Ishikawa (cell line): ENCODE measurements at regions not wholly inside any gene's neighbourhood (a gene's known extent, or its start where the extent isn't known, plus 50 kb on each side); places are given as distances from the start of the nearest gene placed in this dataset.

Experiments used
- CEBPB ChIP-seq: IDR thresholded peaks from 2 replicates; pipeline ENCODE4 v1.6.1; 2012
- CREB1 ChIP-seq: IDR thresholded peaks from 2 replicates; pipeline ENCODE4 v1.6.1; 2012; ENCODE audit warnings: low read depth
- EGR1 ChIP-seq: IDR thresholded peaks from 2 replicates; pipeline ENCODE4 v1.6.1; 2012
- EP300 ChIP-seq: IDR thresholded peaks from 2 replicates; pipeline ENCODE4 v1.6.1; 2012; ENCODE audit warnings: borderline replicate concordance
- FOXM1 ChIP-seq: IDR thresholded peaks from 2 replicates; pipeline ENCODE4 v1.6.1; 2012; ENCODE audit warnings: low read depth, borderline replicate concordance
- NFIC ChIP-seq: IDR thresholded peaks from 2 replicates; pipeline ENCODE4 v1.6.1; 2012
- RAD21 ChIP-seq: IDR thresholded peaks from 2 replicates; pipeline ENCODE4 v1.6.1; 2012; ENCODE audit warnings: low read depth
- REST ChIP-seq: IDR thresholded peaks from 2 replicates; pipeline ENCODE4 v1.6.1; 2012; ENCODE audit warnings: low read depth, mild to moderate bottlenecking
- TAF1 ChIP-seq: IDR thresholded peaks from 2 replicates; pipeline ENCODE4 v1.6.1; 2012; ENCODE audit warnings: low read depth, mild to moderate bottlenecking
- TCF12 ChIP-seq: IDR thresholded peaks from 2 replicates; pipeline ENCODE4 v1.6.1; 2012; ENCODE audit warnings: low read depth
- TEAD4 ChIP-seq: IDR thresholded peaks from 2 replicates; pipeline ENCODE4 v1.6.1; 2012
- USF1 ChIP-seq: IDR thresholded peaks from 2 replicates; pipeline ENCODE4 v1.6.1; 2012
- YY1 ChIP-seq: IDR thresholded peaks from 2 replicates; pipeline ENCODE4 v1.6.1; 2012; ENCODE audit warnings: low read depth
- ZBTB7A ChIP-seq: IDR thresholded peaks from 2 replicates; pipeline ENCODE4 v1.6.1; 2012; ENCODE audit warnings: low read depth
- TF ChIP-seq, protein P1 (sequence below): IDR thresholded peaks from 2 replicates; pipeline ENCODE4 v1.6.1; 2012

DNA sequence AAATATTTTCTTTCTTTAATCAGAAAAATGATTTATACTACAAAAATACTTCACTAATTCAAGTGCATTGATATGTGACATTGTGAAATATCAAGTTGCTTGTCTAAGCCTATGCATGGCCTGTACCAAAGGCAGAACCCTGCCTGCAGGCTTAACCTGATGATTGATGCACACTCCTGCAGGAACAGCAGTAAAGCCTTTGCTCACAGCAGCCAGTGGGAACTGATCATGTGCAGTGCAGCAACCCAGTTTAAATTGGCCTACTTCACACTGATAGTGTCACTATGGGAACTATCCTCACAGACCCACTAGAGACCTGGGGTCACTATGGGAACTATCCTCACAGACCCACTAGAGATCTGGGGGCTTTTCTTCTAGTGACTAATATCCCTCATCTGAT lies 603.8 kb downstream of the RAPGEF2 start:
- TF ChIP-seq REST = no peak
- no peak for TF ChIP-seq RAD21

DNA sequence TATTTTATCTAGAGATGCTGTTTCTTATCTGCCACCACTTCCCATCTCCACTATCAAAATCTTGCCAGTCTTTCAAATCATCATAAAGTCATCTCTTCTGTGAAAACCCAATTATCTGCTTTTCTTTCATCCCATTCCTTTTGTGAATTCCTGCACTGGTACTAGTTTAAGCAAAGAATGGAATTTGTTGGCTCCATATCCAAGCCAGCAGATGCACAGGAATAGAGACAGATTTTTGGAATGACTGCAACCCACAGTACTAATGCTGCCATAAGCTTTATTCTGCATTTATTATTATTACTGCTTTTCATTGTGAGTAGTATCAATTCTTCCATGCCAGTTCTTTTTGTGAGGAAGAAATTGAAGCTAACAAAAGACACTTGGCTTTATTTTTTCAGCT lies 616.7 kb downstream of the RAPGEF2 start:
- TF ChIP-seq, protein P1, sequence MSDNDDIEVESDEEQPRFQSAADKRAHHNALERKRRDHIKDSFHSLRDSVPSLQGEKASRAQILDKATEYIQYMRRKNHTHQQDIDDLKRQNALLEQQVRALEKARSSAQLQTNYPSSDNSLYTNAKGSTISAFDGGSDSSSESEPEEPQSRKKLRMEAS = no peak
- no peak for TF ChIP-seq ZBTB7A
- TF ChIP-seq EGR1 = no peak

DNA sequence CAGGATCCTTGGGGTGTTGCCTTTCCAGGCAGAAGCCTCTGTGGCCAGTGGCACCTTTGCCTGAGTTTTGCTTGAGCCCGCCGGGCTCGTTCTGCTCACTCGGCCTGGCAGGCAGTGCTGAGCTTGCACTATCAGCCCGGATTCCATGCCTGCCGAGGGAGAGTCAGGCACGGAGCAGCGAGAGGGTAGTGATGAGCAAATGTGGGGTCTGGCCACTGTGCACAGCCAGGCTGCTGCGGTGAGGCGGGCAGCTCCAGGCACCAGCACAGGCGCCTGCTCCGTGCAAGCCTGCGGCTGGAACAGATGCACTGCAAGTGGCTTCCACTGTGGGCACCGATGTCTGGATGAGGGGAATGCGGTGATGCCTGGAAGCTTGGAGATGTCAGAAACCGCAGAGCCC lies 619.2 kb downstream of the RAPGEF2 start:
- TF ChIP-seq NFIC (no peak), YY1 (no peak), CREB1 (no peak), USF1 (no peak), EP300 (no peak), CEBPB (no peak), TEAD4 (no peak), EGR1 (no peak), RAD21 (no peak), FOXM1 (no peak), REST (no peak), TCF12 (no peak)
- TF ChIP-seq, protein P1 = no peak

DNA sequence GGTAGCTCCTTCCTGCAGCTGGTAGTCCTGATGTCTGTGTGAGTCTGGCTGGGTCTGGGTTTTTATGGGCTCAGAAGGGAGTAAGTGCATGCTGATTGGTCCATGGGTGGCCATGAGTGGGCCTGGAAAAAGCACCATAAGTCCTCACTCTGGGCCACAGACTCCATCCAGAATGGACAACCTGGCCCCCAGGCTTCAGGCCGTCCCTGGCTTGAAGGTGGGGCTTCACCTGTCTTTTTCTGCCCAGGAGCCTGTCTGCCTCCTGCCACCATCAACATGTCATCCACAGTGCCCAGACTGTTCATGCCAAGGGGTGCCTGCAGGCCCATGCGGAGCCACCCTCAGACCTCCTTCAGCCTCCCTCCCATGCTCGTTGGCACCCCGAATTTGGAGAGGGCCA lies 620.0 kb downstream of the RAPGEF2 start:
- TF ChIP-seq TAF1 (no peak), YY1 (no peak), RAD21 (no peak), FOXM1 (no peak), ZBTB7A (no peak), NFIC (no peak), TCF12 (no peak), CEBPB (no peak), REST (no peak), TEAD4 (no peak), EGR1 (no peak), CREB1 (no peak), USF1 (no peak), EP300 (no peak)
- TF ChIP-seq, protein P1 = no peak

DNA sequence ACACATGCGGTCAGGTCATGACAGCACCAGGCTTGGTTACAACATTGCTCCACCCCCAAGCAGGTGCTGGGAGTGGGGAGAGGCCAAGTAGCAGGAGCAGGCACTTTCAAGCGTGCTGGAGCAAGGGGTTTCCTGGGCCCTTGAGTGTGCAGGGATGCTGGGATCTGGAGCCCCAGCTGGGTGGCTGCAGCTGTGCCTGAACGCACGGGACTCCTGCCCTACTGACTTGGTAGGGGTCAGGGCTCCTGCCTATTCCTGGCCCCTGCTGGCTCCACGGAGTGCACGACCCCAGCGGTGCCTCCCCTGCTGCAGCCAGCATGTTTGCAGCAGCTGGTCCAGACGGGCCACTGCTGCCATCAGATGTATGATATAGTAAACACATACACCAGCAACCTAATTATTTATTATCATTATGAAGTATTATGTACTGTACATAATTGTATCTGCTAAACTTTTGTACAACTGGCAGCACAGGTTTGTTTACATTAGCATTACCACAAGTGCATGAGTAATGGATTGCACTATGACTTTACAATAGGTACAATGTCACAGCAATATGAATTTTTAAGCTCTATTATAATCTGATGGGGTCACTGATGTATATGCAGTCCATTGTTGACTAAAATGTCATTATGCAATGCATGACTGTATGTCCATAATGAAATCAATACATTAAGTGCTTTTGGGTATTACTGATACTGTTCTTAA lies 620.6 kb downstream of the RAPGEF2 start:
- TF ChIP-seq NFIC (no peak), ZBTB7A (no peak), RAD21 (no peak), YY1 (no peak), TAF1 (no peak)
- TF ChIP-seq, protein P1 = no peak
